H1 (cell line): ENCODE measurements at regions not wholly inside any gene's neighbourhood (a gene's known extent, or its start where the extent isn't known, plus 50 kb on each side); places are given as distances from the start of the nearest gene placed in this dataset.

Experiments used
- CTCF ChIA-PET: fragments of 300-600 bp; sonication (Branson Sonifier 250); formaldehyde crosslinking; loops from one replicate; lab custom pipeline; 2021; ENCODE audit not compliant: partially characterized antibody; lab: Charles Lee
- POLR2A ChIA-PET: fragments of 300-600 bp; sonication (Branson Sonifier 250); formaldehyde crosslinking; loops from one replicate; lab custom pipeline; 2021; ENCODE audit warnings: inconsistent platforms; ENCODE audit not compliant: partially characterized antibody; lab: Charles Lee
- DNase-seq, 2 experiments: peaks; one replicate each; pipeline versions ENCODE4 v3.0.0 to v3.0.0-alpha.2; 2010 to 2022; ENCODE audit warnings: low spot score in 2 of 2, low read depth in 1 of 2, mixed read lengths in 1 of 2
- FAIRE-seq: peaks from 2 replicates; lab custom pipeline; 2011; peaks lifted over from hg19 to GRCh38; lab: Jason Lieb, UNC
- H2AFZ ChIP-seq: 2 replicates; pipeline ENCODE4 v1.8.1; 2012; ENCODE audit warnings: low read length, inconsistent platforms
- H2AK5ac ChIP-seq: 2 replicates; pipeline ENCODE4 v1.6.1; 2013; ENCODE audit warnings: low read depth, low read length
- H2BK120ac ChIP-seq: replicated peaks from 2 replicates; pipeline ENCODE3; 2013; ENCODE audit warnings: low read depth, low read length, inconsistent platforms
- H2BK12ac ChIP-seq: 2 replicates; pipeline ENCODE4 v1.6.1; 2013; ENCODE audit warnings: low read depth, low read length
- H2BK15ac ChIP-seq: 2 replicates; pipeline ENCODE4 v1.6.1; 2013; ENCODE audit warnings: low read length
- H2BK20ac ChIP-seq: 2 replicates; pipeline ENCODE4 v1.6.1; 2013; ENCODE audit warnings: low read length
- H2BK5ac ChIP-seq: 2 replicates; pipeline ENCODE4 v1.6.1; 2013; ENCODE audit warnings: low read depth, low read length
- H3K14ac ChIP-seq: 2 replicates; pipeline ENCODE4 v1.6.1; 2013; ENCODE audit warnings: inconsistent platforms; ENCODE audit not compliant: insufficient read length
- H3K18ac ChIP-seq: 2 replicates; pipeline ENCODE4 v1.6.1; 2013; ENCODE audit warnings: low read length; ENCODE audit errors: extremely low read depth
- H3K23ac ChIP-seq: 2 replicates; pipeline ENCODE4 v1.6.1; 2013; ENCODE audit warnings: inconsistent platforms; ENCODE audit not compliant: insufficient read length
- H3K23me2 ChIP-seq: 2 replicates; pipeline ENCODE4 v1.6.1; 2013; ENCODE audit warnings: low read depth, low read length
- H3K27ac ChIP-seq: 2 replicates; pipeline ENCODE4 v1.6.1; 2011; ENCODE audit warnings: low read depth, low read length, inconsistent platforms
- H3K27me3 ChIP-seq, 4 experiments: replicated peaks in 1 of 4; 1 replicate in 1 of 4; 2 replicates in 3 of 4; pipeline versions ENCODE4 v1.6.1 to v1.8.1; 2011 to 2013; ENCODE audit warnings: low read length in 3 of 4, mild to moderate bottlenecking in 3 of 4, inconsistent platforms in 2 of 4, mixed read lengths in 2 of 4, moderate library complexity in 1 of 4; ENCODE audit not compliant: control insufficient read depth in 3 of 4, insufficient read depth in 3 of 4; ENCODE audit errors: extremely low read depth in 1 of 4
- H3K36me3 ChIP-seq, 4 experiments: 2 replicates each; pipeline versions ENCODE4 v1.6.1 to v1.8.1; 2011 to 2013; ENCODE audit warnings: mild to moderate bottlenecking in 4 of 4, low read length in 3 of 4, moderate library complexity in 2 of 4, control low read depth in 1 of 4, inconsistent platforms in 1 of 4; ENCODE audit not compliant: insufficient read depth in 4 of 4, control insufficient read depth in 2 of 4
- H3K4ac ChIP-seq: replicated peaks from 2 replicates; pipeline ENCODE3; 2013; ENCODE audit warnings: low read length, low read depth, mixed read lengths, inconsistent platforms; ENCODE audit not compliant: insufficient read length
- H3K4me1 ChIP-seq, 4 experiments: replicated peaks in 1 of 4; 1 replicate in 1 of 4; 2 replicates in 3 of 4; pipeline versions ENCODE4 v1.6.1 to v1.8.1; 2011 to 2013; ENCODE audit warnings: low read length in 3 of 4, inconsistent platforms in 2 of 4, mixed read lengths in 1 of 4; ENCODE audit not compliant: insufficient read depth in 4 of 4, control insufficient read depth in 3 of 4
- H3K4me2 ChIP-seq, 2 experiments: 2 replicates each; pipeline versions ENCODE4 v1.6.1 to v1.8.1; 2011 to 2013; ENCODE audit warnings: low read depth in 2 of 2, low read length in 2 of 2, control low read depth in 1 of 2, inconsistent platforms in 1 of 2, mild to moderate bottlenecking in 1 of 2; ENCODE audit not compliant: insufficient read depth in 1 of 2
- H3K4me3 ChIP-seq, 4 experiments: fragments of 200-600, 300-600 bp in 1 of 4; sonication (generic), shearing (Covaris generic), sonication (Bioruptor Twin) in 1 of 4; 2 replicates each; pipeline versions ENCODE4 v1.5.1 to v1.8.1; 2011 to 2016; ENCODE audit warnings: low read length in 4 of 4, low read depth in 3 of 4, control low read depth in 2 of 4, inconsistent platforms in 2 of 4, mild to moderate bottlenecking in 2 of 4, mixed read lengths in 1 of 4, moderate library complexity in 1 of 4; ENCODE audit not compliant: insufficient read depth in 2 of 4; ENCODE audit errors: extremely low read depth in 1 of 4
- H3K56ac ChIP-seq: replicated peaks from 2 replicates; pipeline ENCODE3; 2013; ENCODE audit warnings: low read depth, mild to moderate bottlenecking, mixed read lengths, low read length, inconsistent platforms; ENCODE audit not compliant: insufficient read length
- H3K79me1 ChIP-seq: 2 replicates; pipeline ENCODE4 v1.6.1; 2013; ENCODE audit warnings: low read depth, low read length, control low read depth
- H3K79me2 ChIP-seq, 2 experiments: 2 replicates each; pipeline versions ENCODE4 v1.6.1 to v1.8.1; 2012 to 2013; ENCODE audit warnings: low read length in 2 of 2, mild to moderate bottlenecking in 2 of 2, inconsistent platforms in 1 of 2; ENCODE audit not compliant: insufficient read depth in 2 of 2, control insufficient read depth in 1 of 2
- H3K9ac ChIP-seq, 4 experiments: replicated peaks in 1 of 4; 1 replicate in 1 of 4; 2 replicates in 3 of 4; pipeline versions ENCODE4 v1.6.1 to v1.8.1; 2011 to 2013; ENCODE audit warnings: low read depth in 3 of 4, low read length in 3 of 4, control low read depth in 2 of 4, mild to moderate bottlenecking in 2 of 4, moderate library complexity in 2 of 4, inconsistent platforms in 1 of 4; ENCODE audit errors: extremely low read depth in 1 of 4
- H3K9me3 ChIP-seq, 2 experiments: 2 replicates each; pipeline versions ENCODE4 v1.6.1 to v1.8.1; 2012 to 2013; ENCODE audit warnings: mild to moderate bottlenecking in 2 of 2, moderate library complexity in 2 of 2, control low read depth in 1 of 2, inconsistent platforms in 1 of 2, low read depth in 1 of 2, low read length in 1 of 2, mixed read lengths in 1 of 2; ENCODE audit not compliant: insufficient read depth in 2 of 2
- H4K20me1 ChIP-seq, 2 experiments: replicated peaks in 1 of 2; 2 replicates each; pipeline versions ENCODE3 to v1.8.1; 2011 to 2013; ENCODE audit warnings: inconsistent platforms in 2 of 2, low read length in 2 of 2, mild to moderate bottlenecking in 1 of 2; ENCODE audit not compliant: insufficient read depth in 2 of 2, control insufficient read depth in 1 of 2
- H4K5ac ChIP-seq: 2 replicates; pipeline ENCODE4 v1.6.1; 2013; ENCODE audit warnings: low read length, low read depth, mixed read lengths, inconsistent platforms; ENCODE audit not compliant: insufficient read length
- H4K8ac ChIP-seq: 2 replicates; pipeline ENCODE4 v1.8.0; 2013; ENCODE audit warnings: mild to moderate bottlenecking, moderate library complexity, low read length, inconsistent platforms; ENCODE audit not compliant: insufficient read depth; ENCODE audit errors: extremely low read depth
- H4K91ac ChIP-seq: replicated peaks from 2 replicates; pipeline ENCODE3; 2013; ENCODE audit warnings: low read length, mixed read lengths, inconsistent platforms; ENCODE audit not compliant: insufficient read length
- GABPA ChIP-seq: IDR thresholded peaks from 2 replicates; pipeline ENCODE4 v1.6.1; 2011; ENCODE audit warnings: mild to moderate bottlenecking, low read length, moderate library complexity, borderline replicate concordance; ENCODE audit not compliant: insufficient read depth
- GTF2F1 ChIP-seq: IDR thresholded peaks from 2 replicates; pipeline ENCODE4 v1.6.1; 2012; ENCODE audit warnings: low read depth, low read length, improper control_type of control experiment, borderline replicate concordance
- POLR2AphosphoS5 ChIP-seq: IDR thresholded peaks from 2 replicates; pipeline ENCODE4 v1.6.1; 2011; ENCODE audit warnings: low read depth, low read length
- POU5F1 ChIP-seq: IDR thresholded peaks from 2 replicates; pipeline ENCODE4 v1.6.1; 2011; ENCODE audit warnings: low read depth, mild to moderate bottlenecking, low read length, moderate library complexity
- SAP30 ChIP-seq: fragments of 300-600 bp; sonication (generic); IDR thresholded peaks from 2 replicates; pipeline ENCODE4 v1.7.1; 2012; ENCODE audit warnings: low read length, moderate library complexity, mild to moderate bottlenecking, inconsistent platforms; ENCODE audit not compliant: insufficient read depth, insufficient replicate concordance
- SIN3A ChIP-seq, 2 experiments: IDR thresholded peaks in 1 of 2; conservative IDR thresholded peaks in 1 of 2; 2 replicates each; pipeline ENCODE4 v1.6.1; 2011 to 2012; ENCODE audit warnings: low read length in 2 of 2, improper control_type of control experiment in 1 of 2, low read depth in 1 of 2, mild to moderate bottlenecking in 1 of 2
- SP1 ChIP-seq: IDR thresholded peaks from 2 replicates; pipeline ENCODE4 v1.6.1; 2011; ENCODE audit warnings: low read depth, low read length
- TEAD4 ChIP-seq: IDR thresholded peaks from 2 replicates; pipeline ENCODE4 v1.6.1; 2012; ENCODE audit warnings: low read depth, low read length, inconsistent platforms, mixed read lengths
- YY1 ChIP-seq: IDR thresholded peaks from 2 replicates; pipeline ENCODE4 v1.6.1; 2011; ENCODE audit warnings: low read depth, mild to moderate bottlenecking, low read length
- WGBS, 2 experiments: shearing (Covaris generic) in 1 of 2; methylation state at CpG; one replicate each; pipeline versions ENCODE4 v1.1.6 to v1.1.7; 2013 to 2015; ENCODE audit warnings: low lambda C conversion rate in 2 of 2, mixed read lengths in 2 of 2, inconsistent platforms in 1 of 2, low coverage in 1 of 2, missing lambda C conversion rate in 1 of 2; ENCODE audit not compliant: insufficient replicate concordance in 2 of 2, insufficient coverage in 1 of 2, insufficient read length in 1 of 2; ENCODE audit errors: extremely low coverage in 1 of 2, missing lambda C conversion rate in 1 of 2; 5-methylcytosine and 5-hydroxymethylcytosine counted together
- TF ChIP-seq, protein P1 (sequence below): IDR thresholded peaks from 2 replicates; pipeline ENCODE4 v1.6.1; 2011; ENCODE audit warnings: low read depth, mild to moderate bottlenecking, low read length; ENCODE audit not compliant: insufficient read depth

GRCh38 chr5:167448376-167448775 lies 843.1 kb upstream of the WWC1 start:
- no peak overlapping the region for H3K23ac ChIP-seq
- ChIA-PET POLR2A (no interaction called here), CTCF (no interaction called here)
- H2AFZ ChIP-seq: no peak overlapping the region
- no peak overlapping the region for H3K4me2 ChIP-seq
- no peaks in the 10 kb centered on the region for H3K9me3 ChIP-seq
- H3K36me3 ChIP-seq: no peaks in the 10 kb centered on the region
- no peak overlapping the region for H3K18ac ChIP-seq
- H4K8ac ChIP-seq: no peak overlapping the region
- H3K23me2 ChIP-seq: no peaks in the 10 kb centered on the region; the same call in 1 of the 2 replicates
- no peaks in the 10 kb centered on the region for H4K20me1 ChIP-seq
- H3K27me3 ChIP-seq: no peaks in the 10 kb centered on the region
- no peak for FAIRE-seq
- no peak overlapping the region for H2AK5ac ChIP-seq
- no peak overlapping the region for H4K5ac ChIP-seq
- no peak overlapping the region for H3K14ac ChIP-seq
- no peaks in the 10 kb centered on the region for H3K79me2 ChIP-seq
- H2BK120ac ChIP-seq: no peak overlapping the region
- no peak overlapping the region for H4K91ac ChIP-seq
- H2BK20ac ChIP-seq: no peak overlapping the region
- no peaks in the 10 kb centered on the region for H3K79me1 ChIP-seq
- H2BK5ac ChIP-seq: no peak overlapping the region
- H2BK15ac ChIP-seq: no peak overlapping the region
- no peak overlapping the region for H2BK12ac ChIP-seq
- no peak for DNase-seq
- no peak overlapping the region for H3K4ac ChIP-seq
- WGBS, 2 experiments: 79% methylated on average over 7 of the region's 7 CpGs; no CpG with 5 or more reads in 1 of the 2 experiments
- TF ChIP-seq, protein P1, sequence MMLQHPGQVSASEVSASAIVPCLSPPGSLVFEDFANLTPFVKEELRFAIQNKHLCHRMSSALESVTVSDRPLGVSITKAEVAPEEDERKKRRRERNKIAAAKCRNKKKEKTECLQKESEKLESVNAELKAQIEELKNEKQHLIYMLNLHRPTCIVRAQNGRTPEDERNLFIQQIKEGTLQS: no peak
- no peak for TF ChIP-seq SIN3A (conservative IDR thresholded peaks at IDR 0.05 in 1 of 2, IDR thresholded peaks at IDR 0.05 in 1 of 2; ENCODE audit: low read depth in 1 of 2, low read length in 2 of 2)
- no peak for TF ChIP-seq GTF2F1
- no peak for TF ChIP-seq GABPA
- no peak for TF ChIP-seq TEAD4
- no peak for TF ChIP-seq SAP30
- TF ChIP-seq POU5F1: no peak
- no peak for TF ChIP-seq SP1
- no peak for TF ChIP-seq POLR2AphosphoS5
- no peak for TF ChIP-seq YY1
- H3K4me1 ChIP-seq: peaks cover 0 to 6% (median 0%) of the 10 kb centered on the region in 4 experiments; a peak in 3 of 7 replicates
- no peak overlapping the region for H3K27ac ChIP-seq
- no peak overlapping the region for H3K9ac ChIP-seq
- no peak overlapping the region for H3K4me3 ChIP-seq
- no peak overlapping the region for H3K56ac ChIP-seq
